Vagina (tissue), 2 donors: ENCODE measurements at regions not wholly inside any gene's neighbourhood (a gene's known extent, or its start where the extent isn't known, plus 50 kb on each side); places are given as distances from the start of the nearest gene placed in this dataset.

Source experiments
- POLR2A ChIP-seq, 2 donors: fragments of 450-650 bp; IDR thresholded peaks; one replicate each; pipeline ENCODE4 v1.6.1; 2017; ENCODE audit warnings: antibody characterized with exemption in 2 of 2, mild to moderate bottlenecking in 2 of 2, moderate library complexity in 2 of 2
- TF ChIP-seq, protein P1 (sequence below), 3 experiments: fragments of 450-650 bp in 2 of 3; fragments of 200-600 bp in 1 of 3; sonication (generic) in 1 of 3; IDR thresholded peaks; one replicate each; pipeline ENCODE4 v1.5.1; 2017 to 2019; ENCODE audit warnings: antibody characterized with exemption in 3 of 3, mild to moderate bottlenecking in 2 of 3, moderate library complexity in 2 of 3

DNA sequence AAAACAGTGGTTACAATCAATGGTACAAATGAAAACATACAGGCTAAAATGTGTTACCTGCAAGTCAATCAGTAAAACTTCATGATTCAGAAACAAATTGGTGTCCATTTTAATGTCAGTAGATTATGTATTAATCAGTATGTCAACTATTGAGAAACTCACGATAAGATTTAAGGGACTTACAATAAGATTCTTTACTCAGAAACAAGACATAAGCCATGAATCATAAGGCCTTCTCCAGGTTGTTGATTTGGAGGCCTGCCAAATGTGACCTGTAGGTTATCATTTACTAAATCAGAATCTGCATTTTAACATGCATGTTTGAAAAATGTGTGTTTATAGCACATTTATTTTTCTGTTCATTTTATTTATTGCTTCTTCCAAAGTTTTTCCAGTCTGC is 623.1 kb downstream of the CCDC85A start:
- TF ChIP-seq, protein P1, sequence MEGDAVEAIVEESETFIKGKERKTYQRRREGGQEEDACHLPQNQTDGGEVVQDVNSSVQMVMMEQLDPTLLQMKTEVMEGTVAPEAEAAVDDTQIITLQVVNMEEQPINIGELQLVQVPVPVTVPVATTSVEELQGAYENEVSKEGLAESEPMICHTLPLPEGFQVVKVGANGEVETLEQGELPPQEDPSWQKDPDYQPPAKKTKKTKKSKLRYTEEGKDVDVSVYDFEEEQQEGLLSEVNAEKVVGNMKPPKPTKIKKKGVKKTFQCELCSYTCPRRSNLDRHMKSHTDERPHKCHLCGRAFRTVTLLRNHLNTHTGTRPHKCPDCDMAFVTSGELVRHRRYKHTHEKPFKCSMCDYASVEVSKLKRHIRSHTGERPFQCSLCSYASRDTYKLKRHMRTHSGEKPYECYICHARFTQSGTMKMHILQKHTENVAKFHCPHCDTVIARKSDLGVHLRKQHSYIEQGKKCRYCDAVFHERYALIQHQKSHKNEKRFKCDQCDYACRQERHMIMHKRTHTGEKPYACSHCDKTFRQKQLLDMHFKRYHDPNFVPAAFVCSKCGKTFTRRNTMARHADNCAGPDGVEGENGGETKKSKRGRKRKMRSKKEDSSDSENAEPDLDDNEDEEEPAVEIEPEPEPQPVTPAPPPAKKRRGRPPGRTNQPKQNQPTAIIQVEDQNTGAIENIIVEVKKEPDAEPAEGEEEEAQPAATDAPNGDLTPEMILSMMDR (IDR thresholded peaks at IDR 0.05) = no peak
- no peak for TF ChIP-seq POLR2A (IDR thresholded peaks at IDR 0.05)
